8988T (cell line): ENCODE measurements at regions not wholly inside any gene's neighbourhood (a gene's known extent, or its start where the extent isn't known, plus 50 kb on each side); places are given as distances from the start of the nearest gene placed in this dataset.
A peak's percentile ranks its signal among the peaks of the same experiment; 100 is the strongest.

Experiments used
- DNase-seq: peaks from one replicate; pipeline ENCODE4 v3.0.0; 2011

DNA sequence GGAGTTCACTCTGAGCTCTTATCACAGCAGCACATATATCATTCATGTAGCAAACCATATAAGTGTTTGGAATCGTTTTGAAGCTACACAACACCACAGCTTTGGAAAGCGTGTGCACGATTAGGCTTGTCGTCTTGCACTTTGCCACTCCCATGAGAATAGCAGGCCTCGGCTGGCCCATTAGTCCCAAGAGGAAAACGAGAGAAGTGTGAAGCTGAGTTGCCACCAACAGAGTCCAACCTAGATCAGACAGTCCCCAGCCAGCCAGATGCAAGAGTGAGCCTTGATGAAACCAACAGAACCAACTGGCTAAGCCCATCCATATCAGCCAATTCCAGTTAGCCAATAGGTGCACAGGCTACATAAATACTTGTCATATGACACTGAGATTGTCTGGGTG lies 238.4 kb downstream of the C1orf94 start:
- no peak for DNase-seq

DNA sequence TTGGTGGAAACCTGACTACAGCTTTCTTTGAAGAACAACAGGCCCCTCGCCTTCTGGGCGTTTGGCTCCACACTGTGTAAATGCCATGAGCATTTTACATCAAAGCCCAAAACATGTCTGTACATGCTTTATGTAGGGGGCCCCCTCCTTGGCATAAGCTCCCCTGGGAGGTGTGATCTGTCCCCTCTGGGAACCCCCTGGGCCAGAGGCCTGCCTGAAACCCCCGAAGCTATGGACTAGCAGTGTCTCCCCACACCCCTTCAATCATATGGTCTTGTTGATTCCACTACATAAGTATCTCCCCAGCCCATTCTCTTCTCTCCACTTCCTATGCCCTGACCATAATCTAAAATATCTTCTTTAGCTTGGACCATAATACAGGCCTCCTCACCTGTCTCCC lies 241.5 kb downstream of the C1orf94 start:
- DNase-seq = no peak

DNA sequence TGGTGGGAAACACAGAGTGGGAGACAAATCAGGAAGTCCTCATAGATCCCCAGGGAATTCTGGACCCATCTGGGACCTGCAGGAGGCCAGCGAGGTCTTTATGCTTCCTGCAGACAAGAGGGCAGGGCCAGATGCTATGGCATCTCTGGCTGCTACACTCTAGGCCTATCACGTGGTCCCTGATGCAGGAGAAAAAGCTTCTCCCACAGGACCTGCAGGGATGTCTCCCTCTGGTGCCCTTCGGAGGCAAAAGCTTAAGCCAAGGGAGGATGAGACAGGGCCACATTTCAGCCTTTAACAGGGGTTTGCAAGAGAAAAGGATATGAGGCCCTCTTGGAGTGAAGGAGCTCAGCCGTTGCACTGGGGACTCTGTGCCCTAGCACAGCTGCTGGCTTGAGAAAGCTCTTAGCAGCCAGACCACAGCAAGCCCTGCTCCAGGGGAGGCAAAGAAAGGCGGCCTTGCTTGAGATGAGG lies 243.0 kb downstream of the C1orf94 start:
- no peak for DNase-seq

DNA sequence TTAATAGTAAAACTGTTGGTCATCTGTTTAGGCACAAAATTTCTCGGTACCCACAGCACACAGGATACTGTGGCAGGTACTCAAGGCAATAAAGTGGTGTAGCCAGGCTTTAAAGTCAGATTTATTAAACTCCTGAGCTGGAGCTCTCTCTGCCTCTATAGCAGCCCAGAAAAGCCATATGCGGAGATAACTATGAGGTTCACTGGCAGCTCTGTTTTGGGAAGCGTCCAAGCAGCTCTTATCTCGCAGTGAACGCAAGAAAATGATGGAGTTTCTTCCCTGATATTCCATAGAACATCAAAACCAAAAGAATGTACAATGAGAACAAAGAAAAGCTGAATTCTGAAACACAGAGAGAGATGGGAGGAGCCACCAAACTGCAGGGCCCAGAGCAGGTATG lies 248.3 kb downstream of the C1orf94 start:
- no peak for DNase-seq

DNA sequence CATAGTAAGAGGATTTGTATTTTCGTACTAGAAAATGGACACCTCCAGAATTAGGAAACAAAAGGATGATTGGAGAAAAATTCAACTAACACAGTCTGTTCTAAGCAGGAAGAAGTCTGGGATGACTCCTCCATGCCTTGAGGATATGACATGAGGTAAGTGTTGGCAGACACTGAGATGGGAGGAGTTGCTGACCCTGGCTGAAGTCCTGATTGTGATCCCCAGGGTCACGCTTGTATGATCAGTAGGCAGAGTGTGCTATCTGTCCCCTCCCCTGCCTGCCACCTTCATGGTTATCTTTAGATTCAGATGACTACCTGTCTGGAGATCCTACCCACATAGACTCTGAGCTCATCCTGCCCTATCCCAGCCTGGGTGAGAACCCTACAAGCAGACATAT lies 249.1 kb downstream of the C1orf94 start:
- DNase-seq = no peak

DNA sequence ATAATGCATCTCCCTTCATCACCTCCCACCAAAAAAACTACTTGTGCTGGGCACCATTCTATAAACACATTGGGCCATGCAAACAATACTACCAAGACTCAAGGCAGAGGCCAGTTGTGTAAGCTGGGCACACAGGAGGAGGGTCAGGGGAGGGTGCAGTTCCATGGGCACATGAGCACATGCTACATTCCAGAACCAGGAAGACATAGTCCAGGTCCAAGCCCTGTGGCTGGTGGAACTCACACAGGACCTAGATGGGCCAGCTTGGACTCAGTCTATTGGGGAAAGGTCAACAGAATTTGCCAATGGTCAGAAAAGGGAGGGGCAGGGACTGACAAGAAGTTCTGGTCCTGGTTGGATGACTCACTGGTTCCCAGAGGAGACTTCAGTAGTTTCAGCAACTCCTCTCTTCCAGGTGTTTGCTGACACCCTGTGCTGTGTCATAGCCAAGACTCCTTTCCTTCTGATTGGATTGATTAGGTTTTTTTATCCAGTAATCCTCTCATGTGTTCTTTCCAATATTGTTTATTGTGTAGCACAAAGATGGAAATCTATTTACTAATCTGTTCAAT lies 249.7 kb downstream of the C1orf94 start:
- DNase-seq = no peak

DNA sequence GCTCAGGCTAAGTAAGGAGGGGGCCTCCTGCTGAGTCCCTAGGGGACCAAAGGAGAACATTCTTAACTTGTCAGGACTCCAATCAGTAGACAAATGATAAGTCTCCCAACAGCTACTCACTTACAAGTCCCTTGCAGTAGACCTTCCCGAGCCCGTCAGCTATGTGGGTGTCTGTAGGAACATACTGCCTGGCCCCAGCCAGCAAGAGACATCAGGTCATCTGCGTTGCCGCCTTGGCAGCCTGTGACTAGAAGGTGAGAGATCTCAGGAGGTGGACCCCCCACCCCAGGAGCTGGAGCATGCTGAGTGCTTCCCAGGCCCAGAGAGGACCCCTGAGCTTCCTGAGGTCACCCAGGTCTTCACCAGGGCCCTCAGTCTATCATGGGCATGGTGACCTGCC lies 250.5 kb downstream of the C1orf94 start:
- DNase-seq = no peak

DNA sequence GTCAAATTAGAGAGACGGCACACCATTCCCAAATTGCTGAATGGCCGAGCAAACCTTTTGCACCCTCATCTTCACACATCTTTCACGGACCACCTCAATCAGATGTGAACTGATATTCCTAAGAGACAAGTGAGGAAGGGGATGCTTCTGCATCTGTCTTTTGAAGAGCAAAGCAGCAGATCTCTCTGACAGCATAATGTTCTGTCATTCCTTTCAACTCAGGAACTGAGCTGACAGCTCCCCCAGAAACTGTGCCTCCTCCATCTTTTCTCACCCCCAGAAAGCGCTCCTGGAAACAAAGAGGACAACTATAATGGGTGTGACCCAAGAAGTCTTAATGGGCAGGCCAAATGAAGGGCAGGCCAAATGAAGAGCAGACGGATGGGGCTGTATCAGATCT lies 256.4 kb downstream of the C1orf94 start:
- DNase-seq = no peak

DNA sequence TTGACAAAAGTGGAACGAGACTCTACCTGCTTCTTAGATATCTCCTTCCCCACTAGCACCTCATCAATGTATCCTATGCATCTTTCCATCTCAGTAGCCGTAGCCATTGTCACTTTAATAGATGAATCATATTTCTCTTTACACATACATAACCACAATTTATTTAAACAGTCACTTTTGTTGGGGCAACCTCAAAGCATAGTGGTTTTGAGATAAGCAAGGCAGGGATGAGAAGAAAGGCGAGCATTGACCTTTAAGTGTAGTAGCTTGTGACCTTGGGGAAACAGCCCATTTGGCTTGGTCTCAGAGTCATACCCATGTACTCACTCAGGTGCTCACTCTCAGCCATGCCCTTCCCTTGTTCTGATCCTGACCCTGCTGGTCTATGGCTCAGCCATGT lies 260.1 kb downstream of the C1orf94 start:
- no peak for DNase-seq

DNA sequence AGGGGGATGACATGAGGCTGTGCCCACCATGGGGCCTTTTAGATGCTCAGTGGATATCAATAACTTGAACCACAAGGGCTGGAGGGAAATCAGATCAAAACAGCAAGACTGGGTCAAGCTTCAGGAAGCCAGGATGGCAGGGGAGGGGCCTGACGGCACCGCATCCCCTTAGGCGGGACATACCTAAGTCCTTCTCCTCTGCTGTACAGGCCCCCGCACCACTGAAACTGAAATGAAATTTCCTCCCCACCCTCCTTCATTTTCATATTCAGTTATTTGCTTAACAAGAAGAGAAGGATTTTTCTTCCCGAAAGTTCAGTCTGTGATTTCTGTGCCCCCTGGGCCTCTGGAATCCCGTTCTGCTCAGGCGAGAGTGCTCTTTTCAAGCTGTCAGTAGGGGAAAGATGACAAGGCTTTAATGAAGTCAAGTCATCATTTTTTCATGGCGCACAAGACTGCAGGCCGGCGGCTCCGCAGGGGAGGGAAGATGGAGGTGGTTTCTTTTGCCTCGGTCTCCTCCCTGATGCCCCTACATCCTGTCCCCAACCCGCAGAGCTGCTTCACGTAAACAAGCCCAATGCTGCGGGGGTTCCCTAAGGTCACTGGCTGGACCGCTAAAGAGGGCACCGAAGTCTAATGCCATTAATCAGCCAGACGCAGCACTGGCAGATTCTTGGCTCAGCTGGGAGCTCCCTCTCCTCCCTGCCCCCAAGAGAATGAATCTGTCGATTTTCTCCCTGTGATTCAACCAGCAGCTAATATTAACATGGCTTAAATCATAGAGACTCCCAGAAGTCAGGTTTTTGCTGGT lies 264.8 kb downstream of the C1orf94 start:
- DNase-seq = no peak

DNA sequence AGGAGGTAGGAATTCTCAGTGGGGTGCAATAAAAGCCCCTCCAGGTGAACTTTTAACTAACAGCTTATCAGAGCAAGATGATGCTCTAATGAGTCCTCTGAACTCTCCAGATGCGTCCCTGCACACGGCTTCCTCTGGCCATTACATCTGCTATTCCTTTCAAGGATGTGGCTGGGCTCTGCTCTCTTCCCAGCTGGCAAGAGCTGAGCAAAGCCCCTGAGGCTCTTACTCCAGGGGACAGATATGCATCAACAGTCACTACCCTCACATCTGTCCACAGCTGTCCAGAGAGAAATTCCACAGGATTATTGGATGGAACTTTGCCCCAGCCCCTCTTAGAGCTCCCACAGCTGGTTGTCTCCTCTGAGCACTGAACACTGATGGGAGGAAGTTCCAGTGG lies 267.8 kb downstream of the C1orf94 start:
- no peak for DNase-seq

DNA sequence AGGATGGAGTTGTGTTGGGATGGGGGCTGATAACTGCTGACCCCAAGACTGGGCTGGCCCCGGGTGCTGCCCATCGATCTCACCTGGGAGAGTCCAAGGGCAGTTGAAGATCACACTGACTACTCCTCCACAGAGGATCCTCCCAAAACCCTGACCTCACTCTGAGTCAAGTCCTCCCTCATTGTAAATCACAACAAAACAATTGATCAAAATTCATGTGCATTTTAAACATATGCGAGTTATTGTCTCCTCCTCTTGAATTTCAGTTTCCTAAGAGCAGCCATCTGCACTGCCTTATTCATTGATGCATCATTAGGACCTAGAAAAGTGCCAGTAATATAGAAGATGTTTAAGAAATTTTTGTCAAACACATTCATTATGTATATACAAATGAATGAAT lies 273.6 kb downstream of the C1orf94 start:
- DNase-seq = no peak

DNA sequence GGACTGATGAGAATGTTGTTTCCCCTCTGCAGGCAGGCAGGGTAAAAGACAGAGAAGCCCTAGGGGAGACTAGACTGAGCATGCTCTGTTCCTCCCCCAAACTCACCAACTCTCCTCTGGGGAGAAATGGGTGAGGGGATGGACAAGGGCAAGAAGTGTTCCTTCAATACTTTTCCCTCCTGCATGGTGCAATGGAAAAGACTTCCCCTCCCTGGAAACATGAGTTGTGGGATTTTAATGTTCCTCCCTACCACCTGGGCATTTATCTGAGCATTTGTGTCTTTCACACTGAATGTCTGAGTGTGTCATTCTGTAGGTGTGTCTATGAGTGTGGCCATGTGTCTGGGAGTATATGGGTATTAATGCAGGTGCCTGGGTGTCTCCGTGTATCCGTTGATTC lies 275.7 kb downstream of the C1orf94 start:
- no peak for DNase-seq

DNA sequence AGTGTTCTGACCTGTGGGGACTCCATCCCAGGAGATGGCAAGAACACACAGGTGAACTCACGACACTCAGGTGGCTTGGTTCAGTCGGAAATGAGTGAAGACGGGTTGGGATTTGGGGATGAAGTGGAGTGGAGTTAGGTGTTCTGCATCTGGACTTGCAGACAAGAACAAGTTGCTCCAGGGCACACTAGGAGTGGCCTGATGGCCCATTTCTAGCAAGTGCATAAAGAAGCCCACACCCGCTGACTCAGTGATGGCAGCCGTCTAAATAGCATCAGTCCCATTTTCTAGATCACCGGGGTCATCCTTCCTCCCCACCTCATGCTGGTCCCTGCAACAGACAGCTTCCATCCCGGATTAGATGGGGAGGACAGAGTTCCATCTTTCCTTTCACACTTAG lies 278.4 kb downstream of the C1orf94 start:
- no peak for DNase-seq

DNA sequence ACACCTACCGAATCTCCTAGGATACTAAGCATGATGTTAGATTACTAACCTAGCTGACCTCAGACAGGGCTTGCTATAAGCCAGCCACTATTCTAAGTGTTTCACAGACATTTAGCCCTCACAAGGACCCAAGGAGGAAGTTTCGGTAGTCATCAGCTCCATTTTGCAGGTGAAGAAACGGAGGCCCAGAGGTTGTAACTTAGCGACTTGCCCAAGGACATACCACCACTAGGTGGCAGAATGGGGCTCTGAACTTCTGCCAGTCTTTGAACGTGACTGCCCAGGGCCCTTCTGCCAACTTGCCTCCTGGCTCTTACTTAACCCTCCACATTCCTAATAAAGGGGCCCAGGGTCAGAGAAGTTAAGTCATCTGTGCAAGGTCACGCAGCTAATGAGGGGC lies 283.5 kb downstream of the C1orf94 start:
- DNase-seq = peak; percentile 18

DNA sequence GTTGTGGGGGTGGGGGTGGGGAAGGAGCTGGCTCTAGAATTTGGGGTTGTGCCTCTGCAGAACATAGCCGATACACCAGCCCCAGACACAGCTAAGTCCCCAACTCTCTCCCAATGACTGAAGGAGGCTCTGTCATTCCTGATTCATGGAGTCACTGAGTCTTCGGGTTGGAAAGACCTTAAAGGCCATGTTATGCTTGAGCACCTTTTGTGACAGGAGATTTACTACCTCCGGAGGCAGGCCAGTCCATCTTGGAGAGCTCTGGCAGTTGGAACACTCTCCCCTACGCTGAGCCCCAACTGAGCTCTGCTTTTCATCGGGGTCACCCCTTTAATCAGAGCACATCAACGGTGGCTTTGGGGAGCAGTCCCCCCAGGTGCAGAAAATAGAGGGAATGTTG lies 284.4 kb upstream of the GJB5 start:
- no peak for DNase-seq

DNA sequence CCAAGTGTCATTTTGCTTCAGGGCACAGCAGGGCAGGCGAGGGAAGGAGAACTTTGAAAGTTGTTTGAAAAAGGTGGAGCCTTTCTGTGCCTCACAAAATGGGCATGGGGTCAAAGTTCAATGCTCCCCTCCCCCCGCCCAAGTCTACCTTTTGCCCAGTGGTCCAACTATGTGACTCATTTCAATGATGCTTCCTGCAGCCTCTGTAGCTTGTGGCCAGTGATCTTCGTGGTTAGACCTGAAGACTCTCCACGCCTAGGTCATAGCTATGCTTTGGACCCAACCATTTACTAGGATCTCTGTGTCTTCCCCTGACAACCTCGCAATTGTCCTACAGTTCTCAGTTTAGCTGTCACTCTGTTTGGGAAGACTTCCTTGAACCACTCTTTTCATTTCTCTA lies 280.3 kb upstream of the GJB5 start:
- no peak for DNase-seq

DNA sequence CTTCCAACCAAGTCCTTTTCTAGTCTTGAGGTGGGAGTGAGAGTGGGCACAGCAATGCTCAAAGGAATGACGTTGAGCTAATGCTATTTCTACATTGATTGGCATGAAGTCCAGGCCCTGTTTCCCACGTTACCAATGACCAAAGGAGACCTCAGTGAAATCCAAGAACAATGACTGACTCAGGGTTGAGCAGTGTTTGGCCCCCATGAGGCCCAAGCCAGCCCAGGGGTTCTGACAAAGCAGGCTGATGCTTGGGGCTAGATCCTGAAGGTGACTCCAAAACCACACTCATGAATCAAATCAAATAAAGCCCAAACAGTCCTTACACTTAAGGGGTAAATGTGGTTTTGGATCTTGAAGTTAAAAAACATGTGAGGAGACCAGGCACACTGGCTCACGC lies 278.5 kb upstream of the GJB5 start:
- DNase-seq = no peak

DNA sequence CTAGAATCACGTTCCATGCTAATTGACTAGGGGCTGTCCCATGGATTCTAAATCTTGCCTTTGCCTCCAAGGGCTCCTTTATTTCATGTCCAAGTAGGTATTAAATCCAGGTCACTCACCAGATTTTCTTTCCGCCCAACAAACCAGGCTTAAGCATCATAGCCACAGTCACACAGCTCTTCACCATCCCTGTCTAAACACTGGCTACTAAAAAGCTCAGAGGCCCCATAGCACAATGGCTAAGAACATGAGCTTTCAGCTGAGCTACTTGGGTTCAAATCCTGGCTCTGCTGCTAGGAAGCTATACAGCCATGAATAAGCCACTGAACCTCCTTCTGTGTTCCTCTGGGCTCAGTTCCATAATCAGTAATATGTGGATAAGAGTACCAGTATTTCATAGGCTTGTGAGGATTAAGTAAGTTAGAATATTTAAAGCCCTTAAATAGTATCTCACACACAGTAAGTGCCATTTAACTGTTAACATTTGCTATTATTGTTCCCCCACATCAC lies 277.2 kb upstream of the GJB5 start:
- no peak for DNase-seq

DNA sequence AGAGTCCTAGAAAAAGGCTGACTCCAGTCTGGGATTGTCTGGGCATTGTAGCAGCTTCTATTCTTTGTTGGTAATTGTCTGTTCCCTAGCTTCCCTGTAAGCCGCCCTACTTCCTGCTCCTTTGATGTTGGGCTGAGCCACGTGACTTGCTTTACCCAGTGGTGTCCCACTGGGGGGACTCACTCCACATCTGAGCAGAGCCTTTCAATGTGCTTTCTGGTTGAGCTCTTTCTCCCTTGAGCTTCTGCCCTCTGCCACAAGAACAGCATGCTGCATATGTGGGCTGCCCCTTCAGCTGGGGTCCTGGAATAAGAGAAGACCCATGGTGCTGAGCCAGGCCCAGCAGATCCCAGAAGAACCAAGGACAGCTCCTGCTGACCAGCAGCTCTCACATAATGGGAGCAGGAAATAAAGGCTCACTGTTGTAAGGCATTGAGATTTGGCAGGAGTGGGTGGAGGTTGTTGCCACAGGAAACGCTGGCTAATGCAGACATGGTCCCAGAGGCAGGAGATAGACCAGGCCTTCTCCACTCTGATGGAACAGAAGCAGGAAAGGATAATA lies 276.3 kb upstream of the GJB5 start:
- DNase-seq = no peak

DNA sequence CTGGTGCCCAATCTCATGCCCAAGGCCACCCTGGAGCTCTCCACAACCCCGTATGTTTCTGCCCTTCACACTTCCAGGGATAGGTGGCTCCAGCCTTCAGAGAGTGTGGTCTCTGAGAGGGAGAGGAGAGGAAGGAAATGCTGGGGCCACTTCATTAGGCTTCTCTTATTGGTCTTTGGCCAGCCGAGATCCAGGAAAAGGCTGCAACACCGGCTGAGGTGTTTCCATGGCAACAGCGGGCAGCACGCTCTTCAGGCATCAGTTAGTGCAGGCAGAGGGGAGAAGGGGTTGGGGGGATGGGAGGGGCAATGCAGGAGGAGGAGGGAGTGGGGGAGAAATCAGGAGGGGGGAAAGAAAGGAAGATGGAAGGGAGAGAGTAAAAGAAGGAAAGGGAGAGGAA lies 275.1 kb upstream of the GJB5 start:
- no peak for DNase-seq

DNA sequence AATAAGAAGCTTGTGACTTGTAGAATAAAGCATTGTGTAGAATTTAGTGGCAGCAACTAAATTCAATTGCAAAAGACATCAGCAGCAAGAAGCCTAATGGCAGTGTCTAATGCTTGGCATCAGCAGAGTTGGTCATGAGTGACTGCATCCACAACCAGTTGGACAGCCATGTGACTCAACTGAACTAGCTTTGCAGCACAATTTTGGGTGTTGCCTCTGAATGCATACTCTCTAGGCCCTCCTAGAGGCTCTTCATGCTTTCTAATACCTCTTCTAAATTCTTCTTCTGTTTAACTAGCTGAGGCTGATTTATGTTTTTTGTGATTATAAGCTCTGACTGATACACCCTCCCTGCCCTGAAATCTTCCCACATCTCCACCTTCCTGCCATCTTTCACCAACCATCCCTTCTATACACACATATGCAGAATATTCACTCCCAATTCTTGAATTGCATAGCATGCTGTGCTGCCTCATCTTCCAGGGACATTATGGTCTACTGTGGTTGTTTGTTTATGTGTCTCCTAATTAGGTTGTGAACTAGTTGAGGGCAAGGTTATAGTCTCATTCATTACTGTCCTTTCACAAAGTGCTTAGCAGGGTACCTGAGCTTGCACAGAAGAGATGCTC lies 266.7 kb upstream of the GJB5 start:
- DNase-seq = no peak

DNA sequence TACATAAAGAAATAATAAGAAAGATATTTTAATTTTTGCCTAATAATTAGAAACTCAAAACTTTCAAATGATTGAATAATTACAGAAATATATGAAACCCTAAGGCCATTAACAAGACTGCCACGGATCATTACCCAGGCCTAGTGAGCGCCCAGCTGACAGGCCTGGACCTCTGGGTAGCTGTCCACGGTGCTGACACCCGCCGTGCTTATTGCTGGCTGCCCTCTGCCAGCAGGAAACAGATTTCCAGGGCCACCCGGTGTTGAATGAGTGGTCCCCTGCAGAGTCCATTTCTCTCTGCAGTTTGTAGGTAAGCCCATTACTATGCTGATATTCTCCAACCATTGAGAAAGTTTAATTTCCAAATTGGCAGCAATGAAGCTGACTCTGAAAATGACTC lies 254.4 kb upstream of the GJB5 start:
- DNase-seq = no peak

DNA sequence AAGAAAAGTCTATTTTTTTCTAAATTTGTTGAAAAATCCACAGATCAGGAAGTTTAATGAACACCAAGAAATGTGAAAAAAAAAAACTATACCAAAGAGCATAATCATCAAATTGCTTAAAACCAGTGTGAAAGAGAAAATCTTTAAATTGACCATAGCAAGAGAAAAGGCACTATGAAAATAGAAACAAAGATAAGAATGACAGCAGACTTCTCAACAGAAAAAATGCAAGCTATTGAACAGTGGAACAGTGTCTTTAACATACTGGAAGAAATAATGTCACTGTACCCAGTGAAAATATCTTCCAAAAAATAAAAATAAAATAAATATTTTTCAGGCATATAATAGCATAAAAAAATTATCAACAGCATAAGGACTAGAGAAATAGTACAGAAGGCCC lies 243.0 kb upstream of the GJB5 start:
- DNase-seq = no peak
